Head of caudate nucleus (tissue), 42 donors: ENCODE measurements at regions not wholly inside any gene's neighbourhood (a gene's known extent, or its start where the extent isn't known, plus 50 kb on each side); places are given as distances from the start of the nearest gene placed in this dataset.

Source experiments
- DNase-seq, 42 donors: peaks; one replicate each; pipeline versions ENCODE4 v3.0.0 to v3.0.0-alpha.2; 2020 to 2021; ENCODE audit warnings: mixed read lengths in 7 of 42
- intact Hi-C: fragments of 100-400 bp; cut with DNase I; formaldehyde crosslinking; loops from one replicate; pipeline ENCODE4 v1.15.0; 2022

GRCh38 chr12:125288931-125289928 lies 224.0 kb downstream of the AACS start:
- intact Hi-C loops: no loop called here
- DNase-seq: peak in 1 of 42 donors; percentile 23

GRCh38 chr12:125289970-125290369 lies 224.7 kb downstream of the AACS start:
- intact Hi-C loops: no loop called here
- peak in 1 of 42 donors; percentile 22 for DNase-seq

GRCh38 chr12:125292700-125293099 lies 227.5 kb downstream of the AACS start:
- intact Hi-C loops: no loop called here
- DNase-seq: peak in 1 of 42 donors; percentile 10

- intact Hi-C loops: no loop called here
- DNase-seq: peak in 1 of 42 donors; percentile 3
These were observed 230.3 kb downstream of the AACS start for GRCh38 chr12:125295550-125295949.

GRCh38 chr12:125296701-125297100 lies 231.5 kb downstream of the AACS start:
- intact Hi-C loops: no loop called here
- peak in 1 of 42 donors; percentile 21 for DNase-seq

- intact Hi-C loops: no loop called here
- peak in 1 of 42 donors; percentile 21 for DNase-seq
These were observed 234.6 kb downstream of the AACS start for GRCh38 chr12:125299840-125300239.

GRCh38 chr12:125300249-125300648 lies 235.0 kb downstream of the AACS start:
- peak in 1 of 42 donors; percentile 12 for DNase-seq
- intact Hi-C loops: no loop called here

GRCh38 chr12:125303337-125303736 lies 238.1 kb downstream of the AACS start:
- DNase-seq: no peak
- intact Hi-C loops: no loop called here

- intact Hi-C loops: no loop called here
- DNase-seq: peak in 1 of 42 donors; percentile 9
These were observed 238.8 kb downstream of the AACS start for GRCh38 chr12:125304029-125304428.

- DNase-seq: peak in 2 of 42 donors; percentile 1 to 11
These were observed 240.0 kb downstream of the AACS start for GRCh38 chr12:125305231-125305630.

GRCh38 chr12:125310461-125310860 lies 245.2 kb downstream of the AACS start:
- DNase-seq: peak in 39 of 42 donors; percentile 31 to 88 (median 62)
- intact Hi-C loops: no loop called here

More at GRCh38 chr12:125305231-125305630, 240.0 kb downstream of the AACS start:
- intact Hi-C loops: no loop called here

- peak in 15 of 42 donors; percentile 16 to 60 (median 34) for DNase-seq
- intact Hi-C loops: no loop called here
These were observed 245.8 kb downstream of the AACS start for GRCh38 chr12:125311050-125311449.

- DNase-seq: peak in 1 of 42 donors; percentile 8
- intact Hi-C loops: no loop called here
These were observed 247.2 kb downstream of the AACS start for GRCh38 chr12:125312471-125312870.

- intact Hi-C loops: no loop called here
- DNase-seq: peak in 24 of 42 donors; percentile 13 to 70 (median 36)
These were observed 249.0 kb downstream of the AACS start for GRCh38 chr12:125314051-125314755.

- intact Hi-C loops: no loop called here
These were observed 250.5 kb downstream of the AACS start for GRCh38 chr12:125315771-125316170.

GRCh38 chr12:125320177-125320576 lies 254.9 kb downstream of the AACS start:
- no peak for DNase-seq
- intact Hi-C loops: no loop called here

More at GRCh38 chr12:125315771-125316170, 250.5 kb downstream of the AACS start:
- DNase-seq: no peak

GRCh38 chr12:125324861-125325490 lies 259.7 kb downstream of the AACS start:
- intact Hi-C loops: no loop called here
- no peak for DNase-seq

- DNase-seq: peak in 1 of 42 donors; percentile 6
- intact Hi-C loops: loop anchor here (10.0 kb wide), 1 partner anchor 145 kb away; the partner anchor contains the start of gene TMEM132B
These were observed 264.2 kb downstream of the AACS start for GRCh38 chr12:125329239-125330102.
